Gastrocnemius medialis (tissue), 4 donors: ENCODE measurements at regions not wholly inside any gene's neighbourhood (a gene's known extent, or its start where the extent isn't known, plus 50 kb on each side); places are given as distances from the start of the nearest gene placed in this dataset.

Experiments used
- ATAC-seq, 2 donors: fragments of 150-250 bp; one replicate each; pipeline ENCODE4 v1.9.1; 2016
- DNase-seq, 2 donors: peaks; one replicate each; pipeline ENCODE4 v3.0.0-alpha.2; 2019
- H3K27ac ChIP-seq, 4 donors: fragments of 200-600 bp; sonication (generic); 1 replicate in 1 of 4; 2 replicates in 3 of 4; pipeline ENCODE4 v1.5.1; 2016 to 2018; ENCODE audit warnings: mild to moderate bottlenecking in 2 of 4, moderate library complexity in 1 of 4
- H3K27me3 ChIP-seq, 3 donors: fragments of 200-600 bp; sonication (generic) in 2 of 3; 1 replicate in 1 of 3; 2 replicates in 2 of 3; pipeline versions ENCODE4 v1.5.1 to v1.6.0; 2016 to 2019; ENCODE audit warnings: mild to moderate bottlenecking in 1 of 3, moderate library complexity in 1 of 3
- H3K36me3 ChIP-seq, 2 donors: fragments of 200-600 bp; sonication (generic) in 1 of 2; one replicate each; pipeline ENCODE4 v1.5.1; 2017 to 2018
- H3K4me1 ChIP-seq, 2 donors: fragments of 200-600 bp; sonication (generic) in 1 of 2; one replicate each; pipeline ENCODE4 v1.5.1; 2016 to 2017; ENCODE audit warnings: mild to moderate bottlenecking in 2 of 2
- H3K4me3 ChIP-seq, 4 donors: fragments of 200-600 bp; sonication (generic) in 3 of 4; 1 replicate in 1 of 4; 2 replicates in 3 of 4; pipeline ENCODE4 v1.5.1; 2016 to 2019; ENCODE audit warnings: mild to moderate bottlenecking in 2 of 4
- H3K9me3 ChIP-seq, 3 donors: fragments of 200-600 bp; sonication (generic) in 2 of 3; 1 replicate in 1 of 3; 2 replicates in 2 of 3; pipeline ENCODE4 v1.5.1; 2016 to 2019
- POLR2A ChIP-seq, 2 donors: fragments of 450-650 bp; IDR thresholded peaks; one replicate each; pipeline ENCODE4 v1.6.1; 2017; ENCODE audit warnings: antibody characterized with exemption in 2 of 2, mild to moderate bottlenecking in 2 of 2, moderate library complexity in 2 of 2
- in situ Hi-C, 4 donors: fragments of 200-750 bp; cut with MboI; loops; one replicate each; pipeline versions ENCODE4 v1.15.0 to v1.8.0; 2017; ENCODE audit warnings: low sequenced_read_pairs in 4 of 4
- intact Hi-C: fragments of 100-400 bp; cut with DNase I; formaldehyde crosslinking; loops from one replicate; pipeline ENCODE4 v1.15.1; 2023; ENCODE audit warnings: low total_unique reads
- TF ChIP-seq, protein P1 (sequence below), 5 experiments: fragments of 450-650 bp in 3 of 5; fragments of 200-600 bp in 2 of 5; sonication (generic) in 2 of 5; IDR thresholded peaks in 4 of 5; conservative IDR thresholded peaks in 1 of 5; 1 replicate in 4 of 5; 2 replicates in 1 of 5; pipeline ENCODE4 v1.5.1; 2016 to 2019; ENCODE audit warnings: antibody characterized with exemption in 5 of 5, mild to moderate bottlenecking in 3 of 5, moderate library complexity in 3 of 5

GRCh38 chr4:154044742-154045485 is 256.0 kb upstream of the SFRP2 start:
- H3K4me3 ChIP-seq: no peak overlapping the region
- no peak overlapping the region for H3K27ac ChIP-seq
- in situ Hi-C loops (no loop called here), intact Hi-C loops (no loop called here)
- no peak for ATAC-seq
- no peaks in the 10 kb centered on the region for H3K36me3 ChIP-seq
- no peaks in the 10 kb centered on the region for H3K27me3 ChIP-seq
- no peak for TF ChIP-seq POLR2A (IDR thresholded peaks at IDR 0.05)
- TF ChIP-seq, protein P1, sequence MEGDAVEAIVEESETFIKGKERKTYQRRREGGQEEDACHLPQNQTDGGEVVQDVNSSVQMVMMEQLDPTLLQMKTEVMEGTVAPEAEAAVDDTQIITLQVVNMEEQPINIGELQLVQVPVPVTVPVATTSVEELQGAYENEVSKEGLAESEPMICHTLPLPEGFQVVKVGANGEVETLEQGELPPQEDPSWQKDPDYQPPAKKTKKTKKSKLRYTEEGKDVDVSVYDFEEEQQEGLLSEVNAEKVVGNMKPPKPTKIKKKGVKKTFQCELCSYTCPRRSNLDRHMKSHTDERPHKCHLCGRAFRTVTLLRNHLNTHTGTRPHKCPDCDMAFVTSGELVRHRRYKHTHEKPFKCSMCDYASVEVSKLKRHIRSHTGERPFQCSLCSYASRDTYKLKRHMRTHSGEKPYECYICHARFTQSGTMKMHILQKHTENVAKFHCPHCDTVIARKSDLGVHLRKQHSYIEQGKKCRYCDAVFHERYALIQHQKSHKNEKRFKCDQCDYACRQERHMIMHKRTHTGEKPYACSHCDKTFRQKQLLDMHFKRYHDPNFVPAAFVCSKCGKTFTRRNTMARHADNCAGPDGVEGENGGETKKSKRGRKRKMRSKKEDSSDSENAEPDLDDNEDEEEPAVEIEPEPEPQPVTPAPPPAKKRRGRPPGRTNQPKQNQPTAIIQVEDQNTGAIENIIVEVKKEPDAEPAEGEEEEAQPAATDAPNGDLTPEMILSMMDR (IDR thresholded peaks at IDR 0.05 in 4 of 5, conservative IDR thresholded peaks at IDR 0.05 in 1 of 5): no peak
- H3K9me3 ChIP-seq: no peaks in the 10 kb centered on the region
- DNase-seq: no peak
- H3K4me1 ChIP-seq: no peaks in the 10 kb centered on the region

- intact Hi-C loops: no loop called here
- Histone ChIP-seq H3K4me1 (no peaks in the 10 kb centered on the region), H3K27ac (no peak overlapping the region), H3K27me3 (no peaks in the 10 kb centered on the region), H3K9me3 (no peaks in the 10 kb centered on the region), H3K4me3 (no peak overlapping the region), H3K36me3 (no peaks in the 10 kb centered on the region)
- ATAC-seq (no peak), DNase-seq (no peak)
- TF ChIP-seq, protein P1 (IDR thresholded peaks at IDR 0.05 in 4 of 5, conservative IDR thresholded peaks at IDR 0.05 in 1 of 5): no peak
- in situ Hi-C loops: no loop called here
These were observed 255.2 kb upstream of the SFRP2 start for GRCh38 chr4:154044108-154044531.

- no peak overlapping the region for H3K4me3 ChIP-seq
- intact Hi-C loops: no loop called here
- in situ Hi-C loops: no loop called here
- no peaks in the 10 kb centered on the region for H3K36me3 ChIP-seq
- H3K9me3 ChIP-seq: no peaks in the 10 kb centered on the region
- H3K27ac ChIP-seq: no peak overlapping the region
- no peak for ATAC-seq
- no peaks in the 10 kb centered on the region for H3K4me1 ChIP-seq
- DNase-seq: no peak
- TF ChIP-seq, protein P1 (IDR thresholded peaks at IDR 0.05 in 4 of 5, conservative IDR thresholded peaks at IDR 0.05 in 1 of 5): no peak
- TF ChIP-seq POLR2A (IDR thresholded peaks at IDR 0.05): no peak
- H3K27me3 ChIP-seq: no peaks in the 10 kb centered on the region
These were observed 252.8 kb upstream of the SFRP2 start for GRCh38 chr4:154041640-154042039.

DNA sequence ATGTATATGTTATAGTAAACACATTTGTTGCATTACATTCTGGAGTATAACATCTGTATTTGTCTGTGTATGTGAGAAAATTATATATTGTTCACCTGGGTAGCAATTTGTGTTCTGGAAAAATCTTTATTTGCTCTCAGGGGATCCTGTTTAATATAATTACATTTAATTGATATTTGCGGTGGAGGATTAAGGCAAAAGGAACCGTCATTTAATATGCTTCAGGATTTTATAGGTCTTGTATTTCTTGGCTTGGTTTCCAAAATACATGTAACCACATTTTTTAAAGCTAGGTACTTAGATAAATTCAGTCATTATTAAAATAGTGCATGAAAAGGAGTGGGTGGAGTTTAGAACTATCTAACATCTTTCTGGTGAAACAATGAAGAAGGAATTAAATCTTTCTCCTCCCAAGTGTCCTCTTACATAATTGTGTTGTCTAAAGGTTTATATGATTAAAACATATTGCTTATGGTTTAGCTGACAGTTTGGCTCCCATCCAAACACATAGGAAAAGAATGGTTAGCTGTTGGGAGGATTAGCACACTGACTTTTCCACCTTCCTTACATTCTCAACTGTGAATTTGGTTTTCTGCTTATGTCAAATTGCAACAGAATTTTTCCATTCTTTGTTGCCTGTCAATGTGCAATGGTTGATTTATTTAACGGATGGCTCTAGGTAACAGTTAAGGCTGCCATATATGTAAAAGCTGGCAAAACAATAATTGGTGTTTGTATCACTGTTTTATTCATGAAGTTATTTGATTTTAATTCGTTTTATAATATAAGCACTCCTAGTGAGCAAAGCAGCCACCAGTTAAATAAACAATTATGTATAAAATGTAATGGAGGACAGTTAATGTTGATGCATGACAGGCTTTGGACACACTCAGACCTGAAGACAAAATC is 250.8 kb upstream of the SFRP2 start:
- no peak for TF ChIP-seq POLR2A (IDR thresholded peaks at IDR 0.05)
- TF ChIP-seq, protein P1 (IDR thresholded peaks at IDR 0.05 in 4 of 5, conservative IDR thresholded peaks at IDR 0.05 in 1 of 5): no peak
- in situ Hi-C loops (no loop called here), intact Hi-C loops (no loop called here)
- Histone ChIP-seq H3K27ac (no peak overlapping the region), H3K9me3 (no peaks in the 10 kb centered on the region), H3K27me3 (no peaks in the 10 kb centered on the region), H3K36me3 (no peaks in the 10 kb centered on the region), H3K4me3 (no peak overlapping the region), H3K4me1 (no peaks in the 10 kb centered on the region)
- no peak for ATAC-seq
- DNase-seq: no peak
